NCI-H82 (cell line): ENCODE measurements at regions not wholly inside any gene's neighbourhood (a gene's known extent, or its start where the extent isn't known, plus 50 kb on each side); places are given as distances from the start of the nearest gene placed in this dataset.
"Not testable (repeated sequence)": the region's sequence is repeated elsewhere in the genome, so short reads cannot be mapped to it uniquely, and the experiment has no call there.

Experiments
- DNase-seq: peaks from one replicate; lab custom pipeline; 2025; lab: John Stamatoyannopoulos, UW

DNA sequence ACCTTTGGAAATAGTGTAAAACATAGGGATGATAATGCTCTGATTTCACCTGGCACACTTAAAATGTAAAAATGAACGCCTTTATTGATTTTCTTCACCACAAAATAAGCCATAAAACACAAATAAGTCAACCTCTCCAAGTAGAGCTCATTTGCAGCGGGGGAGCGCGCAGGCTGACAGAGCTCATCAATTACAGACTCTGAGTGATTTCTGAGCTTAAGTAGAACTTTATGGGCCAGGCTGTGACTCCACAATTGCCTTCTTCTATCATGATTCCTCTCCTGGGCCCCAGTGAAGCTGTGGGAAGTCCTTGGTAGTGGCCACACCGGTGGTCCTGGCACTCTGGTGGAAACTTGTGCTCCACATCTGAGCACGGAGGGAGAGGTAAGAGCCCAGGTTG lies 789.0 kb upstream of the RAB6C start:
- no peak for DNase-seq

DNA sequence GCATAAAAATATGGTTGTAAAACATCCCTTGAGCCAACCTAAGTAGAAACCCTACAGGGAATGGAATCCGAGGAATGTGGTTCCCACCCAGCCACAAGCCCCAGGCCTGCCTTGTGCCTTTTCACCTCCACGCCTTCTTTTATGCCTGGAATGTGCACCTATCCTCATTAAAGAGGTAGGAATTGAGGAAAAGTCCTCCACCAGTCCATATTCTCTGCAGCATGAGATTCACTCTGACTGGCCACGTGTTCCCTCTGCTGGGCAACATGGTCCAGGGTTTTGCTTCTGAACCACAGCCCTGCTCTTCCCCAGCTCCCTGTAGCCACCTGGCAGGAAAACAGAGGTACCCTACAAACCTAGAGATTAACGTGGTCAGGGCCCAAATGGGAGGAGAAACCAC lies 787.9 kb upstream of the RAB6C start:
- DNase-seq, result no peak

DNA sequence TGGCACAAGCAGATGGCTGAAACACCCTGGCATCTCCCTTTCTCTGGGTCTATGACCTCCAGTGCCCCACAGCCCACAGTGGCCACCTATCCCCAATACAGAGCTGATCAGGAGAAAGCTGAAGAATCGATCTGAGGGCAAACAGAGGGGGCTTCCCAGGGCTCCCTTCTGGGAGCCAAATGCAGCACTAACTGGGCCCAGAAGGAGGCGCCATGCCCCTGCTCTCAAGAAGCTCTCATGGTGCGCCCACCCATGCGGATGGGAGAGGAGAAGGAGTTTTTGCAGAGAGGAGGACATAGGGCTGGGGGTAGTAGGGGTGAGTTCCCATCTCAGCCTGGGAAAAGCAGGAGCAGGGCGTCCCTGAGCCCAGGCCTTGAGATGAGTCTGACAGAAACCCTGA lies 787.3 kb upstream of the RAB6C start:
- DNase-seq, result no peak

DNA sequence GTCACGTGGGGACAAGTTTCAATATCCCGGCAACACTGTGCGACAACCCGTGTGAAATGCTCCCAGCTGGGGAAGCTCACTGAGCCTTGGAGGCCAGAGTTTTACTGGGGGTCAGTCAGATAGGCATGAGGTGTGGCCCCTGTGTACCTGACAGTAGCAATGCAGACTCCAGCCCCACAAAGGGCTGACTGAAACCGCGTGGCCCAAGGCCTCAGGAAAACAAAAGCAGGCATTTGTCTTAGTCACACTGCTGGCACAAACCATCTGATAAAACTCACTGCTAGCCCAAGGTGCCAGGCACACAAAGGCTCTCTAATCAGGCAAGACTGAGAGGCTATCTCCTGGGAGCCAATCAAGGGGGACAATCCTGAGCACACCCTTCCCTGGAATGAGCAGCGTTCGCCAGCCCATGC lies 786.6 kb upstream of the RAB6C start:
- DNase-seq, result no peak

DNA sequence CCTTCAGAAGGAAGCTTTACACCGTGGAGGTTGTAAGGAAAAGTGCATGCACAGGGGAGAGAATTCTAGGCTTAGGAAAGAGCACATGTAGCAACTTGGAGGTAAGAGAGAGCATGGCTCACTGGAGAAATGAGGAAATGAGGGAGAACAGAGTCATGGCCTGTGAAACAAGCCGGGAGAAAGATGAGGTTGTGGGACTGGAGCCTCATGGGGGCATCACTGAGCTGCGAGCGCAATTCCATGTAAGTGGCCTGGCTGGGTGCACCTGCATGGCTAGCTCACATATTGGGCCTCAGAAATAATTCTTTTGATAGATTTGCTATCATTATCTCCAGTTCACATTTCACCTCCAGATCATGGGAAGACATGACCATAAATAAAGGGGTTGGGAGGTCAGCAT lies 785.5 kb upstream of the RAB6C start:
- DNase-seq, result peak; percentile 4

DNA sequence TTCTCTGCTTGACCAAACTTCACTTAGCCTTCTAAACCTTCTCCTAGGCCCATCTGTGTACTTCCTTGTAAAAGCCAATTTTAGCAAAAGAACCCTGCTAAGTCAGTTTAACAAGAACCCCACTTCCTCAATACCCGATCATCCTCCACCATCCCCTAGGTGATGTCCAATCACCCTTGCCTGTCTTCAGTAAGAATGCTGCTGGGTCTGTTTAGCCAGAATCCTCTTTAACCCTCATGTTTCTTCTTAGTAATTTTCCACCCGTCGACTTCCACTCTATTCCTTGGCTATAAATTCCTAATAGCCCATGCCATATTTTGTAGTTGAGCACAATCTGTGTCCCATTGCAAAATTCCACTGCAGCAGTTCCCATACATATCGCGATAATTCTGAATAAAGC lies 780.0 kb upstream of the RAB6C start:
- no peak for DNase-seq

DNA sequence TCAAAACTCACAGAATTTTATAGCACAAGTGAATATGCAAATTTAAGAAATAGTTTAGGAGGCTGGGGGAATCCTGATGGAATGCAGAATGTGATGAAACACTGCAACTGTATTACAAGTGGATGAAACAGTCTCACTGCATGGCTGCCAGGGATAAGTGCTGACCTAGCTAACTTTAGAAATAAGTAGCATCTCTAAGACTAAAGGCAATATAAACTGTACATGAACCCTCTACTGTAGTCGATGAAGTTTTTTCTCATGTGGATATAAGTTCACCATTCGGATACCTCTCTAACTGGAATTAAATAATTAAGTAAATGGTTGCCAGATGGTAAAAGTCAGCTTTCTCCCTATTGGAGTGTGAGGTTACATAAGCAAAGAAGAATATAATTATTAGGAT lies 777.8 kb upstream of the RAB6C start:
- DNase-seq, result no peak

DNA sequence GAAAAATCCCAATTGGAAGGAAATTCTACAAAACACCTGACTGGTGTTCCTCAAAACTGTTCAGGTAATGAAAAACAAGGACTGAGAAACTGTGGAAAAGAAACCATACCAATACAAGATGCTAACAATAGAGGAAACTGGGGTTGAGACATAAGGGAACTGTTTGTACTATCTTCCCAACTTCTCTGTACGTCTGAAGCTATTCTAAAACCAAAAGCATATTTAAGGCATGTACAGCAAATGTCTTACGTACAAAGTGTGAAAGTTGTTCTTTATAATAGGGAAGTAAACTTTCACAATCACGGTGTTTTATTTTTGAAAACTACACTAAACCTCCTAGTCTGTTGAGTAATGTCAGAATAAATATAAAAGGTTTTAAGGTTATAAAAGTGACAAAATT lies 776.1 kb upstream of the RAB6C start:
- no peak for DNase-seq

DNA sequence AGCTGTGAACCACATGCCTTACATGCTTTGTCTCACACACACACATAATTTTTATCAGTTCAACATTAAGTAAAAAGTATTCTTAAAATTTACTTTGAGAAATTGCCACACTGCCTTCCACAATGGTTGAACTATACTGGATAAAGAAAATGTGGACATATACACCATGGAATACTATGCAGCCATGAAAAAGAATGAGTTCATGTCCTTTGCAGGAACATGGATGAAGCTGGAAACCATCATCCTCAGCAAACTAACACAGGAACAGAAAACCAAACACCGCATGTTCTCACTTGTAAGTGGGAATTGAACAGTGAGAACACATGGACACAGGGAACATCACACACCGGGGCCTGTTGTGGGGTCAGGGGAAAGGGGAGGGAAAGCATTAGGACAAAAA lies 774.9 kb upstream of the RAB6C start:
- not testable (repeated sequence) for DNase-seq

DNA sequence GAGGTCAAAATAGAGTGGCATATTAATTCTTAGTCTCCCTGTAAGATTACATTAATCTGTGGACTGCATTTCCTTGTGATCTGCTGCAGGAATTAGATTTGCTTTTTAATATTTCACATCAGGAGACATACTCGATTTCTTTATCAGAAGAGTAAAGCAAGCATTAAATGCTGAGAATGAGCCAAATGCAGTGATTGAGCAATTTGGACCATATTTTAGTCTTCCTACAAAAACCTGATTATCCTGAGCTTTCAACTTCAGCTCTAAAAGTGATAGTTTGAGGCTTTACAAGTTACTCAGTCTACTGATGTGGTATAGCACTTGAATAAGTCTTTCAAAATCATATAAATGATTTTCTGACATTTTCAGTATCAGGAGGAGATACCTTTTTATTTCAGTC lies 774.3 kb upstream of the RAB6C start:
- no peak for DNase-seq

DNA sequence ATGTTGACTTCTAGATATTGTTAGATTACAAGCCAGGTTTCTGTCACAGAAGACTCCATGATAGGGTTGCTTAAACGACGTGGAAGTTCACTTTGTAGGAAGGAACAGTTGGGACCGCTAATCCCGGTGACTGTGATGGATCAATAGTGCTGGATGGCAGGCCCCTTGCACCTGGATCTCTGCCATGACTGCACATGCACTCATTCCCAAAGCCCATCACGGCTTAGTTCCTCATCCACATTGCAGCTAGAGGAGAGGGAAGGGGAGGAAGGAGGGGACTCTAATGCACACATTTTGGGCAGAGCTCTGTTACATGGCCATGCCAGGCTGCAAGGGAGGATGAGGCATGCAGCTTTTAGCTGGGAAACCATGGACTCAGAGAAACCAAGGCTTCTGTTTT lies 773.7 kb upstream of the RAB6C start:
- DNase-seq, result peak; percentile 3

DNA sequence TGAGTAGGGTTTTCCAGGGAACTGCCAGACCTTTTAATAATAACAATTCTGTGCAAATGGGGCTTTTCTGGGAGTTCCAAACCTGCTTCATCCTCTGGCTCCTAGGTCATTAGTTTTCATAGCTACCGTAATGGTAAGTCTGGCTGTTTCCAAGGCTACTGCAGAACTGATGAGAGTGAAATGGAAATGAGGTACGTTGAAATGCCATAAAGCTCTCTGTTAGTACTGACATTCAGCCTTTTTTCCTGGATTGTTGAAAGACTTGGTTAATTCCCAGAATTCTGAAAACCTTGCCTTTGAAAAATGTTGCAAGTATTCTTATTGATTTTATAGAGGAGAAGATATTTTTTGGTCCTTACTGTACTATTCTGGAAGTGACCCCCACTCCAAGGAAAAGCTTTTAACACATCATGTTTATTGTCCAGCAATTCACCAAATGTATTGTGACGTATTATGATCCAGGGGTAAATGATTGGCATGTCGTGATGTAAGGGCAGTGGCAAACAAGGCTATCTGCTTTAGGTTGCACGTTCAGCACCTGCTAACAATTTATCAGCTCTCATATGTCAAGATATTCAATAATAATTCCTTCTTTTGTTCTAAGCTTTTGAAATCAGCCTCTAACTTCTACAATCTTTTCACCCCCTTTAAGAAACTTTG lies 767.0 kb upstream of the RAB6C start:
- DNase-seq, result no peak

DNA sequence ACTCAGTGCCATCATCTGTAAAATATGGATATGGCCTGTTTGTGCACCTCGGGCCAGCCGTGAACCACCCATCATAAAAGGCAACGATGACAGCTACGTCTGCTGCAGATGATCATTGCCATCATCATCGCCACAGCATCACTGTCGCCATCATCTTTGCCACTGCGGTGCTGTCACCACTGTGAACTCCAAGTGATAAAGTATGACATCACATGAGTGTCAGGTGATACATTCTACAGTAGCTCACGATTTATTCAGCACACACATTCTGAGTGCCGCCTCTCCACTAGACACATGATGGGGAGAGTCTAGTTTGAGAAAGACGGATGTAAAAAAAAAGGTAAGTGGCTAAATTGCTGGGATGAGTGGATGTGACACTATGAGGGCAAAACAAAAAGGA lies 755.4 kb upstream of the RAB6C start:
- no peak for DNase-seq

DNA sequence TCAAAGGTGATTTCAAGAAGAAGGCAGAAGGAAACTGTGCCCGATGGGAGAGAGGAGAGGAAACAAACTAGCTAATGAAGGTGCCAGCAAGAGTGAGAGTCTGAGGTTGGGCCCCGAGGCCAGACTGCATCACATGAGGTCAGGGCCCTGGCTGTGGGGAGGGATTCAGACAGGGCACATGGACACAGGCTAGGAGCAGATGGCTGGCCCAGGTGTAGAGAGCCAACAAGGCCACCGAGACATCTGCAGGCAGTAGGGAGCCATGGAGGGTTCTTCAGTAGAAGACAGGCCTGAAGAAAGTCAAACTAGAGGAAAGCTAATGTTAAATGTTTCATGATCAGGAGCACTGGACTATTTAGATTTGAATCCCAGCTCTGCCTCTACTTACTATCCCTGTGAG lies 755.0 kb upstream of the RAB6C start:
- no peak for DNase-seq

DNA sequence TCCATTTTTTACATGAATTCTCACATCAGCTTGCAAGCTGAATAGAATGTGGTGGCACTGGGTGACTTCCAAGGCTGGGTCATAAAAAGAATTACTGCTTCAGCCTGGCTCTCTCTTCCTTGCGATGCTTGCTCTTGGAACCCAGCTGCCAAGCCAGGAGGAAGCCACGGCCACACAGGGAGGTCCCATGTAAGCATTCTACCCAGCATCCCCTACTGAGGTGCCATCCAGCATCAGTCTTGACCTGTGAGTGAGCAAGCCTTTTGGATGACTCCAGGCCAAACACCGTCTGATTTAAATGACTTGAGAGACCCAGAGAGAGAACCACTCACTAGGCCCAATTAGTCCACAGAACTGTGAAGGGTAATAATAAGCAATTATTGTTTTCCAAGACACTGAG lies 750.3 kb upstream of the RAB6C start:
- no peak for DNase-seq

DNA sequence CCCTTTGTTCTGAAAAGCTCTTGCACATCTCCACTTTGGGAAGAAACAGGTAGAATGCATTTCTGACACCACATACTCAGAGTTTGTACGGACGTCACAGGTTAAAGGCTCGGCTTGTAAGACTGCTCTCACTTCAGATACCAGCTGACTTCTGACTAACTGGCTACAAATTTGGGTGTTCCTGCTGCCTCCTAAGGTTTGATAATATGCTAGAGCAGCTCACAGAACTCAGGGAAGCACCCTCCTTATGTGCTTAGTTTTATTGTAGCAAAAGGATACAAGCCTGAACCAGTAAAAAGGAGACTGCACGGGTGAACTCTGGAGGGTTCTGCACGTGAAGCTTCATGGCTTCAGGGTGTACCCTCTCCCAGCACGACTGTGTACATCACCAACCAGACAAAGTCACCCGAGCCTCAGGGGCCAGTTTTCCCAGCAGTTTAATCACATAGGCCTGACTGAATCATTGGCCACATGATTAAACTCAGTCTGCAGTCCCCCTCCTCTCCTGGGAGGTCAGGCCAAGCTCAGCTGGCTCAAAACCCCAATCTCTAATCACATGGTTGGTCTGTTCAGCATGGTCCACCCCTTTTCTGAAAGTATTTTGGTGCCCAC lies 749.5 kb upstream of the RAB6C start:
- DNase-seq, result no peak

DNA sequence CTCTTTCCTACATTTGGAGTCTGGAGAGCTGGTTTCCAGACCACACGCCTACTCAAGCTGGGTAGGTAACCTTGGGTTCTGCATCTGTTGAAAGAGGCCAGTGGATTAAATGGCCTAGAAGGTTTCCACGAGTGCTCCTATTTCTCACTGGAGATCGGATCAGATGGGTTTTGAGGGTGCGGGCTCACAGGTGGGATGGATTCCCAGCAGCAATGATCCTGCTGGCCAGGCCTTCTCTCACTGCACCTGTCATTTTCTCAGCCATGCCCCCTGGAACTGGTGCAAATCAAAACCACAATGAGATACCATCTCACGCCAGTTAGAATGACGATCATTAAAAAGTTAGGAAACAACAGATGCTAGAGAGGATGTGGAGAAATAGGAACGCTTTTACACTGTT lies 747.5 kb upstream of the RAB6C start:
- no peak for DNase-seq

DNA sequence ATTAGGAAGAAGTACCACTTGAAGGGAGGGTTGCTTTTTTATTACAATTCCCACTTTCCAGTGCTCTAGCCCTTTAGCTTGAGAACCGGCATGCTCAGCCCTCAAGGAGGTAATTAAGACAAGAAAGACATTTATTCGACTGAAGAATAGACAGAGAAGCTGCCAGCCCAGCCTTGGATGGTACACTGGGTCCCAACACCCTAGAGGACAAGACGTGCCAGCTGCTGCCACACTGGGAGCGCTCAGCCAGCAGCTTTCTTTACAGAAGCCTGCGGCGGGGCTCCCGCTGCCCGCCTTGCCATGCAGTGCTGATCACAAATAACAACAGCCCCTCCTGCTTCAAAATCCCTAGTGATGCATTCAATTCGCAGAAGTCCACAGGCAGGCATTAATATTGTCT lies 746.3 kb upstream of the RAB6C start:
- no peak for DNase-seq

DNA sequence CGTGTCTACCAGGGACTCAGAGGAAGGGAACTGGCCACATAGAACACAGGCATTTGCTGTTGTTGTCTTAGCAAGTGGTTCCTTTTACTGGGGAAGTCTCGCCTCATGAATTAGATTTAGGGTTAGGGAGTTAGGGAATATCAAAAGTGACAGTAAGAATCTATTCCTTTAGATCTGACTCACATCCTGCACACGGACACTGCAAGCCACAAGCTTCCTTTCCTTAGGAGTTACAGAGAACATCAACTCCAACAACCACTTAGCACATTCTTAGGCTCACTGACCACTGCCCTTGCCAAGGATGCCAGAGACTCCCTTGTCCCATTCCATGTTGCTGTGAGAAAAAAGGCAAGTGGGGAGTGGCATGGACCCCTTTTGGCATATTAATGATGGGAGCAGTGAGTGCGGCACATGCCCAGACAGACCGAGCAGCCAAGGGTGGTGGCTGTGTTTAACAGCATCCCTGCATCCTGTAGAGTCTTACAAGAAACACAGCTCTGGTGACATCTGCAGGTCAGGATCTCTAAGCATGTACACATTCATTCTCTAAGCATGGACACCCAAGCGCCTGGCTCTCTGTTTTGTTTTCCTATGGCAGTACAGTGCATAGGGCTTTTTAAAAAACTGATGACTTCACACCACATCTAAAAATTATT lies 745.6 kb upstream of the RAB6C start:
- DNase-seq, result no peak

DNA sequence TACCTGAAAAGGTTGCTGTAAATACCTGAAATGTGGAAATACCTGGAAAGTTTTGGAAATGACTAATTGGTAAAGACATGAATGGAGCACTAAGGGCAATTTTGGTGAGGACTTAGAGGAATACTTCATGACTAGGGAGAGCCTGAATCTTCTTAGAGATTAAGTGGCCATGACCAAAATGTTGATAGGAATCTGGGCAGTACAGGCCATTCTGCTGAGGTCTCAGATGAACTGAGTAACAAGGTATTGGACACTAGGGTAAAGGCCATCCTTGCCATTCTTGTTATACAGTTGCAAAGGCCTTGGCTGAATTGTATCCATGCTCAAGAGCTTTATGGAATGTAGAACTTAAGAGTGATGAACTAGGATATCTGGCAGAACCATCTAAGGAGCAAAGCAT lies 742.9 kb upstream of the RAB6C start:
- no peak for DNase-seq

DNA sequence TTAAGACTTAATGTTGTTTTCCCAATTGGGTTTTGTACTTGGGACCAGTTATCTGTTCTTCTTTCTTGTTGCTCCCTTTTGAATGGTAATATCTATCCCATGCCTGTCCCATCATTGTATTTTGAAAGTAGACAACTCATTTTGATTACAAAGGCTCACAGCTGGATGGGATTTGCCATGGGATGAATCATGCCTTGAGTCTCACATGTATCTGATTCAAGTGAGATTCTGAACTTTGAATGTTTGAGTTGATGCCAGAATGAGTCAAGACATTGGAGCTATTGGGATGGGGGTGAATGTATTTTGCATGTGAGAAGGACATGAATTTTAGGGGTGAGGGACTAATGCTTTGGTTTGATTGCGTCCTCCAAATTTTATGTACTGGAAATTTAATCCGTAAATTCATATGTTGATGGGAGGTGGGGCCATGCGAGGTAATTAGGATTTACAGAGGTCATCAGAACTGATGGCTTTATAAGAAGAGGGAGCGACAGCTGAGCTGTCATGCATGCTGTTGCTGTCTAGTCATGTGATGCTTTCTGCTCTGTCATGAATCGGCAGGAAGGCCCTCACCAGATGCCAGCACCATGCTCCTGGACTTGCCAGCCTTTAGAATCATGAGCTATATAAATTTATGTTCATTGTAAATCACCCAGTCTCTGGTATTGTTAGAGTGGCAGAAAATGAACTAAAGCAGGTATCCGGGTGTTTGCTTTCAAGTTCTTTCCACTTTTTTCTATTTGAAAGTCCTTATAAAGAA lies 741.3 kb upstream of the RAB6C start:
- DNase-seq, result no peak

DNA sequence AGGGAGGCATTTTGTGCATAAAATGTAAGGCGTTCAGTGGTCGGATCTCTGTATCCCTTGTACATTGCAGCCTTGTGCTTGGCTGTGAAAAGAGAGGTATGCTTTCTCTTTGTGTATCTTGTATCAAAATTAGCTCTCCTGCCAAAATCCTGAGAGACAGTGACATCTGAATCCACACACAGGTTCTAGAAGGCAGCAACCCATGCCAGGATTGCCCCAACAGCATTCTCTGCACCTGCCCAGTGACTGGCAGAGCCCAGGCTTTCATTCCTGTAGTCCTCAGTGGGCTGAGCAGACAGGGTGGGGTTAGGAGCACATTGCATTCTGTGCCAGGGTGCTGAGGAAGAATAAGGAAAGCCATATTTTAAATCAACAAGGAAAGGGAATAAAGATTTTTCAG lies 740.3 kb upstream of the RAB6C start:
- DNase-seq, result no peak

DNA sequence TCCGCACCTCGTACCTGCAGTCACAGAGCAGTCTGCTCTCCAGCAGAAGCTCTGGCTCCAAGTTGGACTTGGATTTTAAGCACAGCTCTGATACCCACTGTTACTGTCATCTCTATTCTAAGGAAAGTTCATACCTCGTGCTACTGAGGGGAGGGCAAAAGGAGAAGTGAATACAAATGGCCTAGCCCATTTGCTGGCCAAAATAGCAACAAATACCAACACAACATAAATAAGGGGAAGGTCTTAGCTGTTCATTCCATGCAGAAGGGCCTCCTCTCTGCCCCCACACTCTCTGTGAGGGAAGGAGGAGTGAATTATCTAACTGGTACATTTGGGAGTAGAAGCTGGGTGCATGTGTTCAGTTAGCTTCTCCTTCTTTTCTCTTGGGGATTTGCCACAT lies 739.4 kb upstream of the RAB6C start:
- DNase-seq, result no peak
